Lower leg skin (tissue), 4 donors: ENCODE measurements at regions not wholly inside any gene's neighbourhood (a gene's known extent, or its start where the extent isn't known, plus 50 kb on each side); places are given as distances from the start of the nearest gene placed in this dataset.

Experiments used
- DNase-seq, 2 donors: peaks; one replicate each; pipeline ENCODE4 v3.0.0-alpha.2; 2019; ENCODE audit warnings: low spot score in 2 of 2
- H3K4me3 ChIP-seq: fragments of 200-600 bp; sonication (generic); 2 replicates; pipeline ENCODE4 v1.5.1; 2017; ENCODE audit warnings: mild to moderate bottlenecking, low read depth; ENCODE audit not compliant: poor library complexity, severe bottlenecking
- CTCF ChIP-seq, 3 donors: fragments of 450-650 bp; IDR thresholded peaks; one replicate each; pipeline ENCODE4 v1.5.1; 2016; ENCODE audit warnings: antibody characterized with exemption in 3 of 3, mild to moderate bottlenecking in 3 of 3, moderate library complexity in 2 of 3
- POLR2A ChIP-seq, 2 donors: fragments of 450-650 bp; IDR thresholded peaks; one replicate each; pipeline ENCODE4 v1.6.1; 2016 to 2017; ENCODE audit warnings: antibody characterized with exemption in 2 of 2, mild to moderate bottlenecking in 1 of 2, moderate library complexity in 1 of 2
- WGBS, 2 donors: methylation state at CpG; one replicate each; pipeline ENCODE4 v1.1.5; 2018; 5-methylcytosine and 5-hydroxymethylcytosine counted together
- intact Hi-C: fragments of 100-400 bp; cut with DNase I; formaldehyde crosslinking; loops from one replicate; pipeline ENCODE4 v1.15.0; 2023; ENCODE audit warnings: low total_unique reads

GRCh38 chr22:44596396-44597125, 98.5 kb upstream of the RTL6 start:
- TF ChIP-seq CTCF (IDR thresholded peaks at IDR 0.05) (no peak), POLR2A (IDR thresholded peaks at IDR 0.05) (no peak)
- 78 to 82% methylated on average over 17 of the region's 17 CpGs for WGBS, 2 donors
- no peak for DNase-seq
- no peak overlapping the region for H3K4me3 ChIP-seq
- intact Hi-C loops, result no loop called here

DNA sequence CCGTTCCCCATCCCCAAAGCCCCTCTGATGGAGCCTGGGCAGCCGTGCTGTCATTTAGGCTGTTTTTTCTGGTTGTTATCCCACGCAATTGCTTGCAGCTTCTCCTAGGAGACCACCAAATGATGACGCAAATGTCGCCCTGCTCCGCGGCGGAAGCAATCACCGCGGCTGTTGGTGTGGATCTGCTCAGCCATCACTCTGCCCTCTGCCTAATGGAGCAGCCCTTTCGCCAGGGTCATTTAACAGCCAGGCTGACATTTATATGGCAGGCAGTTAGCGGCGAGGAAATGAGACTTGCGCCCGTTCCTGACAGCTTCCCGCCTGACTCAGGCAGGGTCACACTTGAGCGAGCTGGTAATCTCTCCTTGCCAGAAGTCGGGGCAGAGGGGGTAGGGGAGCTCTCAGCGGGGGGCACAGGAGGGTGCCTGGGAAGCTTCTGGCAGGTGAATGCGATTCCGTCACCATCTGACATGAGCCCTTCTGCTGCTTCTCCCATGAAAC, 97.9 kb upstream of the RTL6 start:
- TF ChIP-seq POLR2A (IDR thresholded peaks at IDR 0.05) (no peak), CTCF (IDR thresholded peaks at IDR 0.05) (no peak)
- DNase-seq, result no peak
- intact Hi-C loops, result no loop called here
- H3K4me3 ChIP-seq, result no peak overlapping the region
- 28 to 45% methylated on average over 21 of the region's 21 CpGs for WGBS, 2 donors

GRCh38 chr22:44594951-44595350, 96.9 kb upstream of the RTL6 start:
- WGBS, 2 donors, result 64 to 72% methylated on average over 11 of the region's 11 CpGs
- H3K4me3 ChIP-seq, result no peak overlapping the region
- TF ChIP-seq POLR2A (IDR thresholded peaks at IDR 0.05) (no peak), CTCF (IDR thresholded peaks at IDR 0.05) (no peak)
- intact Hi-C loops, result no loop called here
- no peak for DNase-seq

GRCh38 chr22:44592824-44593148, 94.8 kb upstream of the RTL6 start:
- H3K4me3 ChIP-seq, result no peak overlapping the region
- DNase-seq, result no peak
- TF ChIP-seq POLR2A (IDR thresholded peaks at IDR 0.05) (no peak), CTCF (IDR thresholded peaks at IDR 0.05) (no peak)
- intact Hi-C loops, result no loop called here
- WGBS, 2 donors, result 59 to 73% methylated on average over 5 of the region's 5 CpGs

DNA sequence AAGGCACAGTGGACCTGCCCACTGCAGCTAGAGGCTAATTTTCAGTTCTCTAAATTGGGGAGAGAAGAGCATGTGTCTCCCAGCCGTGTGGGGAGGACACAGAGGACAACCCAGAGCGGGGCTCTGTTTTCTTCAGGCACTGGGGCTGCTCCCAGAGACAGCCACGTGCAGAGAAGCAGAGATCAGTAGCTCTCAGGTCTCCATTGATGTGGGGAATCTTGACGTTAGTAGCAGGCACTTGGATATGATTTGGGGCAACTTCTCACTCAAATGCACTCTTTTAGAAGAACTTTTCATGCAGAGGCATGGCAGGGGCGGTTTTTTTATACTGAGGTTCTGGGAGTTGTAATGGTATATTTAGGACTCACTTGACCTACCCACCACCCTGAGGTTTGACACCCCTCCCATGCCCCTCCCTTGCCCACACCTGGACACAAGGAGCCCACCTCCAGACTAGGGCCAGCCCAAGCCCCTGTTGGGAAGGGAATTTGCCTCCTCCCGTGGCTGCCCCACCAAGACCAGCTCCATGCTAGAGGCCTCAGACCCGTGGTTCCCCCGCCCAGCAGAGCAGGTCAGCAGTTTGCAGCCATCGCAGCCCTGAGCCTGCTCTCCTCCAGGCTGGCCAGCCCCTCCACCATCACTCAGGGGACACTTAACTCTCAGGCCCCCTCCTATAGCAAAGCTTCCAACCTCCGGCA, 94.2 kb upstream of the RTL6 start:
- TF ChIP-seq CTCF (IDR thresholded peaks at IDR 0.05), result no peak
- no peak for TF ChIP-seq POLR2A (IDR thresholded peaks at IDR 0.05)
- intact Hi-C loops, result no loop called here
- 69 to 76% methylated on average over 10 of the region's 10 CpGs for WGBS, 2 donors
- DNase-seq, result no peak
- H3K4me3 ChIP-seq, result no peak overlapping the region
